IMR-90 (cell line): ENCODE measurements at regions not wholly inside any gene's neighbourhood (a gene's known extent, or its start where the extent isn't known, plus 50 kb on each side); places are given as distances from the start of the nearest gene placed in this dataset.
"Not testable (repeated sequence)": the region's sequence is repeated elsewhere in the genome, so short reads cannot be mapped to it uniquely, and the experiment has no call there.

ENCODE experiments used
- ATAC-seq: fragments of 200-7000 bp; cut with Tn5 transposase; 2 replicates; pipeline ENCODE4 v1.9.1; 2020; ENCODE audit warnings: low read depth, mild to moderate bottlenecking, moderate library complexity
- BruUV-seq: library from RNA; stranded (reverse); fragments of 400-500 nt; replicated peaks from 2 replicates; lab custom pipeline; 2021; lab: Mats Ljungman, UMichigan
- CTCF ChIA-PET: fragments of 300-600 bp; formaldehyde crosslinking; extraction: SDS; loops from one replicate; lab custom pipeline; 2021; ENCODE audit warnings: antibody characterized with exemption; lab: Yijun Ruan, JAX
- POLR2A ChIA-PET: fragments of 300-600 bp; sonication (Branson Sonifier 250); formaldehyde crosslinking; loops from one replicate; lab custom pipeline; 2022; ENCODE audit warnings: antibody characterized with exemption; ENCODE audit not compliant: unreplicated experiment; lab: Charles Lee
- DNase-seq: peaks from one replicate; pipeline ENCODE4 v3.0.0; 2013
- H2AFZ ChIP-seq: replicated peaks from 2 replicates; pipeline ENCODE3; 2013; ENCODE audit warnings: low read length, mild to moderate bottlenecking; ENCODE audit not compliant: poor library complexity
- H2AK5ac ChIP-seq: 2 replicates; pipeline ENCODE4 v1.6.1; 2013; ENCODE audit warnings: low read depth, low read length, inconsistent platforms
- H2AK9ac ChIP-seq: replicated peaks from 2 replicates; pipeline ENCODE3; 2013; ENCODE audit warnings: mild to moderate bottlenecking, low read depth, low read length, moderate library complexity; ENCODE audit not compliant: poor library complexity
- H2BK120ac ChIP-seq: 2 replicates; pipeline ENCODE4 v1.6.1; 2013; ENCODE audit warnings: low read depth, low read length, inconsistent platforms
- H2BK15ac ChIP-seq: 3 replicates; pipeline ENCODE4 v1.6.1; 2013; ENCODE audit warnings: low read depth, low read length, inconsistent platforms
- H2BK20ac ChIP-seq: 2 replicates; pipeline ENCODE4 v1.6.1; 2013; ENCODE audit warnings: low read depth, mild to moderate bottlenecking, inconsistent platforms, low read length, moderate library complexity
- H2BK5ac ChIP-seq: 2 replicates; pipeline ENCODE4 v1.6.1; 2013; ENCODE audit warnings: mild to moderate bottlenecking, low read depth, low read length, inconsistent platforms; ENCODE audit not compliant: poor library complexity, severe bottlenecking
- H3K14ac ChIP-seq: replicated peaks from 2 replicates; pipeline ENCODE4 v1.6.1; 2013; ENCODE audit warnings: low read depth, low read length, inconsistent platforms
- H3K18ac ChIP-seq: 2 replicates; pipeline ENCODE4 v1.6.1; 2013; ENCODE audit warnings: low read depth, low read length, control low read depth
- H3K23ac ChIP-seq: 2 replicates; pipeline ENCODE4 v1.6.1; 2013; ENCODE audit warnings: low read depth, low read length, inconsistent platforms
- H3K27ac ChIP-seq: 2 replicates; pipeline ENCODE4 v1.5.1; 2013; ENCODE audit warnings: mild to moderate bottlenecking, control low read depth, low read length; ENCODE audit not compliant: insufficient read depth
- H3K27me3 ChIP-seq: 2 replicates; pipeline ENCODE4 v1.6.1; 2013; ENCODE audit warnings: low read length; ENCODE audit not compliant: control insufficient read depth, insufficient read depth
- H3K36me3 ChIP-seq: 2 replicates; pipeline ENCODE4 v1.6.1; 2013; ENCODE audit warnings: low read length, mixed read lengths; ENCODE audit not compliant: control insufficient read depth, insufficient read depth
- H3K4ac ChIP-seq: 2 replicates; pipeline ENCODE4 v1.6.1; 2013; ENCODE audit warnings: low read depth, low read length, inconsistent platforms
- H3K4me1 ChIP-seq: 2 replicates; pipeline ENCODE4 v1.6.1; 2013; ENCODE audit warnings: low read length, mixed read lengths; ENCODE audit not compliant: control insufficient read depth, insufficient read depth
- H3K4me2 ChIP-seq: 2 replicates; pipeline ENCODE4 v1.6.1; 2013; ENCODE audit warnings: low read depth, mild to moderate bottlenecking, control low read depth, low read length, moderate library complexity
- H3K4me3 ChIP-seq: 2 replicates; pipeline ENCODE4 v1.5.1; 2013; ENCODE audit warnings: low read depth, mild to moderate bottlenecking, control low read depth, low read length, moderate library complexity; ENCODE audit not compliant: insufficient read depth
- H3K56ac ChIP-seq: 2 replicates; pipeline ENCODE4 v1.6.1; 2013; ENCODE audit warnings: low read length, inconsistent platforms; ENCODE audit not compliant: insufficient read depth; ENCODE audit errors: extremely low read depth
- H3K79me1 ChIP-seq, 2 experiments: 2 replicates each; pipeline ENCODE4 v1.6.1; 2013; ENCODE audit warnings: low read length in 2 of 2, inconsistent platforms in 1 of 2, low read depth in 1 of 2
- H3K9ac ChIP-seq: 2 replicates; pipeline ENCODE4 v1.6.1; 2013; ENCODE audit warnings: low read depth, low read length, control low read depth
- H3K9me1 ChIP-seq: 2 replicates; pipeline ENCODE4 v1.6.1; 2013; ENCODE audit warnings: low read length, inconsistent platforms; ENCODE audit not compliant: insufficient read depth
- H3K9me3 ChIP-seq: 2 replicates; pipeline ENCODE4 v1.6.1; 2013; ENCODE audit warnings: low read length; ENCODE audit not compliant: control insufficient read depth, insufficient read depth
- H4K20me1 ChIP-seq: 2 replicates; pipeline ENCODE4 v1.6.1; 2013; ENCODE audit warnings: low read length, inconsistent platforms; ENCODE audit not compliant: insufficient read depth
- H4K5ac ChIP-seq: 2 replicates; pipeline ENCODE4 v1.6.1; 2013; ENCODE audit warnings: mild to moderate bottlenecking, low read depth, low read length, control low read depth
- H4K8ac ChIP-seq, 2 experiments: 2 replicates each; pipeline ENCODE4 v1.6.1; 2013; ENCODE audit warnings: low read depth in 2 of 2, low read length in 2 of 2, control low read depth in 1 of 2, inconsistent platforms in 1 of 2
- H4K91ac ChIP-seq: 2 replicates; pipeline ENCODE4 v1.6.1; 2013; ENCODE audit warnings: low read depth, low read length, inconsistent platforms; ENCODE audit not compliant: insufficient read depth
- WGBS, 2 experiments: methylation state at CpG; one replicate each; pipeline versions ENCODE4 v1.1.5 to v1.1.7; 2013; ENCODE audit warnings: missing lambda C conversion rate in 2 of 2; ENCODE audit not compliant: insufficient read length in 1 of 2; ENCODE audit errors: extremely low coverage in 2 of 2; 5-methylcytosine and 5-hydroxymethylcytosine counted together
- dilution Hi-C: fragments of 300-500 bp; cut with HindIII; formaldehyde crosslinking; loops from one replicate; pipeline ENCODE4 v1.14.3; 2018; ENCODE audit warnings: low sequenced_read_pairs; ENCODE audit not compliant: unreplicated experiment
- in situ Hi-C: fragments of 300-500 bp; cut with MboI; formaldehyde crosslinking; loops from 3 replicates; pipeline ENCODE4 v1.14.3; 2019; ENCODE audit warnings: low sequenced_read_pairs, inconsistent platforms, mixed read lengths
- intact Hi-C: fragments of 100-400 bp; cut with micrococcal nuclease; formaldehyde crosslinking; loops from 2 replicates; pipeline ENCODE4 v1.10.0; 2022

GRCh38 chr16:46382791-46383541 lies 238.2 kb downstream of the SHCBP1 start:
- H2AFZ ChIP-seq, ATAC-seq, H3K23ac ChIP-seq, H4K20me1 ChIP-seq, H3K9ac ChIP-seq, BruUV-seq, H3K18ac ChIP-seq, H3K4me2 ChIP-seq, H3K4me1 ChIP-seq, H2BK120ac ChIP-seq, H3K79me1 ChIP-seq, POLR2A ChIA-PET, H2BK15ac ChIP-seq, intact Hi-C loops, H3K4me3 ChIP-seq, H4K5ac ChIP-seq, H3K27me3 ChIP-seq, in situ Hi-C loops, H3K36me3 ChIP-seq, H4K91ac ChIP-seq, H3K56ac ChIP-seq, H3K14ac ChIP-seq, H2AK9ac ChIP-seq, H3K9me1 ChIP-seq, H4K8ac ChIP-seq, H2BK5ac ChIP-seq, H3K27ac ChIP-seq, dilution Hi-C loops, CTCF ChIA-PET, H2AK5ac ChIP-seq, H2BK20ac ChIP-seq, H3K4ac ChIP-seq: not testable (repeated sequence)
- DNase-seq, result peak; percentile 76
- 67% methylated on average over 10 of the region's 32 CpGs; no CpG with 5 or more reads in 1 of the 2 experiments for WGBS, 2 experiments
- peaks cover 12% of the 10 kb centered on the region; the same call in 1 of the 2 replicates for H3K9me3 ChIP-seq

GRCh38 chr16:46382079-46382478 lies 239.1 kb downstream of the SHCBP1 start:
- H2AK5ac ChIP-seq, H3K4me2 ChIP-seq, H3K4ac ChIP-seq, H3K79me1 ChIP-seq, H2BK20ac ChIP-seq, ATAC-seq, H4K91ac ChIP-seq, dilution Hi-C loops, POLR2A ChIA-PET, H3K14ac ChIP-seq, H2AK9ac ChIP-seq, H2BK15ac ChIP-seq, BruUV-seq, H2BK120ac ChIP-seq, H3K9me1 ChIP-seq, H4K20me1 ChIP-seq, H3K27me3 ChIP-seq, H2AFZ ChIP-seq, CTCF ChIA-PET, H4K8ac ChIP-seq, H3K4me1 ChIP-seq, H4K5ac ChIP-seq, in situ Hi-C loops, H3K9ac ChIP-seq, H3K36me3 ChIP-seq, DNase-seq, H3K23ac ChIP-seq, H3K56ac ChIP-seq, H3K4me3 ChIP-seq, intact Hi-C loops, H2BK5ac ChIP-seq, H3K18ac ChIP-seq, H3K27ac ChIP-seq: not testable (repeated sequence)
- WGBS, 2 experiments, result 76% methylated on average over 12 of the region's 17 CpGs; no CpG with 5 or more reads in 1 of the 2 experiments
- H3K9me3 ChIP-seq, result peaks cover 12% of the 10 kb centered on the region; the same call in 1 of the 2 replicates
